ENCODE measurements at regions not wholly inside any gene's neighbourhood (a gene's known extent, or its start where the extent isn't known, plus 50 kb on each side); places are given as distances from the start of the nearest gene placed in this dataset.

DNA sequence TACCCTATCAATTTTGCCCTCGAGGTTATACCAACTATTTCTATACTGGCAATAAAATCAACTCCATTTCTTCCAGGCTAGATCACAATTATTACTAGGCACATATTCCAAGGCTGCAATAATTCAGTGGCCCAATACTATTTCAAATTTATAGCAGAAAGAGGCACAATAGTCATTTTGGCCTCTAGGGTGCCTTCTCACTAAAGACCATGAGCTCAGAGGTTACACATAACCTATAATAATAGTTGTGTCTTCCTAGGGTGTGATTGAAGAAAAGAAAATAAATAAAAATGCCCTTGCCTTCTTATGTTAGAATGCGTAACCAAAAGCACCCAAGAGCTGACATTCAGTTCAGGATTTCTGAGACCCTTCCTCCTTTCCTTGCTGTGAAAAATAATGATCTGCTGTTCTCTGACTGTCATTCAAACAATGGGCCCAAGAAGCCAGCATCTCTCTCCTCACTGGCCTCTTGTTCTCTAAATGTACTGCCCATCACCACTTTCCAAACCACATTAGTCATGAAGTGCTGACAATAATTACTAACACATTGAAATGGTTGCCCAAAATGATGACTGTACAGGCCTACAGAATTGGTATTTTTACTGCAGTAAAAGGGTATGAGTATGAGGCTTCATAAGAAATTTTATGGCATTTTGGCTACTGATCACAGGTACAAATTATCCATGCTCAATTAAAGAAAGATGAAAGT is 244.8 kb downstream of the LRRN1 start:
- no peak for ATAC-seq
- Histone ChIP-seq H3K4me1 (ENCODE audit: low read depth) (no peaks in the 10 kb centered on the region), H3K36me3 (ENCODE audit: low read depth) (no peaks in the 10 kb centered on the region), H3K4me3 (no peak overlapping the region), H3K9me3 (no peaks in the 10 kb centered on the region)
- TF ChIP-seq, protein P1, sequence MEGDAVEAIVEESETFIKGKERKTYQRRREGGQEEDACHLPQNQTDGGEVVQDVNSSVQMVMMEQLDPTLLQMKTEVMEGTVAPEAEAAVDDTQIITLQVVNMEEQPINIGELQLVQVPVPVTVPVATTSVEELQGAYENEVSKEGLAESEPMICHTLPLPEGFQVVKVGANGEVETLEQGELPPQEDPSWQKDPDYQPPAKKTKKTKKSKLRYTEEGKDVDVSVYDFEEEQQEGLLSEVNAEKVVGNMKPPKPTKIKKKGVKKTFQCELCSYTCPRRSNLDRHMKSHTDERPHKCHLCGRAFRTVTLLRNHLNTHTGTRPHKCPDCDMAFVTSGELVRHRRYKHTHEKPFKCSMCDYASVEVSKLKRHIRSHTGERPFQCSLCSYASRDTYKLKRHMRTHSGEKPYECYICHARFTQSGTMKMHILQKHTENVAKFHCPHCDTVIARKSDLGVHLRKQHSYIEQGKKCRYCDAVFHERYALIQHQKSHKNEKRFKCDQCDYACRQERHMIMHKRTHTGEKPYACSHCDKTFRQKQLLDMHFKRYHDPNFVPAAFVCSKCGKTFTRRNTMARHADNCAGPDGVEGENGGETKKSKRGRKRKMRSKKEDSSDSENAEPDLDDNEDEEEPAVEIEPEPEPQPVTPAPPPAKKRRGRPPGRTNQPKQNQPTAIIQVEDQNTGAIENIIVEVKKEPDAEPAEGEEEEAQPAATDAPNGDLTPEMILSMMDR (IDR thresholded peaks at IDR 0.05) = no peak
- no peak for DNase-seq
- intact Hi-C loops (cut with DNase I, micrococcal nuclease) = no loop called here

DNA sequence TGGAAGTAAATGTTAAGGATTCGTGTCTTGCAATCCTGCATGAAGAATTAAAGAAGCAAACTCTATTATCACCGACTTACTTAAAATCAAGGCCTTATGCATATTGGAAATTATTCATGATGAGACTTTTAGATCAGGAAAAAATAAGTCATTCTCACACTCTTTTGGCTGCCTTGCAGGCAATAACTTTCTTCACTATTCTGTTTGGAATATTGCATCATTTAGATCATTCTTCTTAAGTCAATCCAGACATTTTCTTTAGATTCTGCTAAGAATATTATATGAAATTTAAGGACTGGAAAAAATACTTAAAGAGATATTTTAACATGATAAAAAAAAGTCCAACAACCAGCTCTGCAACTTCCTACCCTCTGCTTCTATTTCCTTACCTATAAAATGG is 245.4 kb downstream of the LRRN1 start:
- Histone ChIP-seq H3K4me1 (ENCODE audit: low read depth) (no peaks in the 10 kb centered on the region), H3K9me3 (no peaks in the 10 kb centered on the region), H3K4me3 (no peak overlapping the region), H3K36me3 (ENCODE audit: low read depth) (no peaks in the 10 kb centered on the region)
- TF ChIP-seq, protein P1 (IDR thresholded peaks at IDR 0.05) = no peak
- DNase-seq (no peak), ATAC-seq (no peak)
- intact Hi-C loops (cut with DNase I, micrococcal nuclease) = no loop called here

DNA sequence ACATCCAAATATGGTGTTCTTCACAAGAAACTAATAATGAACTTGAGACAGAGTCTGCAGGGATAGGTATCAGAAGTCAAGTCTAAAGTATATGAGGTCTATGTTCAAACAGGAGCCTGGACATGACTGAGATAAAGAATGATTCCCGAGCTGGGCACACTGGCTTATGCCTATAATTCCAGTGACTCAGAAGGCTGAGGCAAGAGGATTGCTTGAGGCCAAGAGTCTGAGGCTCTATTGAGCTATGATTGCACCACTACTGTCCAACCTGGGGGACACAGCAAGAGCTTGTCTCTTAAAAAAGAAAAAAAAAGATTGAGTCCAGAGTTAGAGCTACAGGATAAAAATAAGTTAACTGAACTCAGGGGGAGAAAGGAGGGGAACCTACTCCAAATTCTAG is 246.5 kb downstream of the LRRN1 start:
- intact Hi-C loops (cut with DNase I, micrococcal nuclease) = no loop called here
- ATAC-seq (no peak), DNase-seq (no peak)
- no peaks in the 10 kb centered on the region for H3K9me3 ChIP-seq
- H3K4me3 ChIP-seq = no peak overlapping the region
- H3K36me3 ChIP-seq (ENCODE audit: low read depth) = no peaks in the 10 kb centered on the region
- TF ChIP-seq, protein P1 (IDR thresholded peaks at IDR 0.05) = no peak
- no peaks in the 10 kb centered on the region for H3K4me1 ChIP-seq (ENCODE audit: low read depth)

DNA sequence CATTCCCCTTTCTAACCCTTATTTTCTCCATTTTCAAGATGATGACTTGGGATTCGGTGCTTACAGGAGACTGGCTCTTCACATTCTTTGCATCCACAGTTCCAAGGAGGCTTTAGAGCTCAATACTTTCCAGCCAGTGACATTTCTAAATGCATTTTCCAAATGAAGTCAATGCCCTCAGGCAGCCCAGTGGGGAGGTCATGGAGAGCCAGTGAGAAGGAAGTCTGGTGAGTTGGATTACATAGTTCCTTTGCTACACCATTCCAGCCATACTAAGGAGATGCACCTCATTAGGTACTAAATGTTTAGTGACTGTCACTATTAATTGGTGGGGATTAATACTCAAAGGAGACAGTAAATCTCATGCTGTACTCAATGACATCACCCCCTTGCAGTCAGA is 248.1 kb downstream of the LRRN1 start:
- Histone ChIP-seq H3K4me1 (ENCODE audit: low read depth) (no peaks in the 10 kb centered on the region), H3K4me3 (no peak overlapping the region), H3K9me3 (no peaks in the 10 kb centered on the region), H3K36me3 (ENCODE audit: low read depth) (no peaks in the 10 kb centered on the region)
- intact Hi-C loops (cut with DNase I, micrococcal nuclease) = no loop called here
- ATAC-seq (no peak), DNase-seq (no peak)
- TF ChIP-seq, protein P1 (IDR thresholded peaks at IDR 0.05) = no peak

DNA sequence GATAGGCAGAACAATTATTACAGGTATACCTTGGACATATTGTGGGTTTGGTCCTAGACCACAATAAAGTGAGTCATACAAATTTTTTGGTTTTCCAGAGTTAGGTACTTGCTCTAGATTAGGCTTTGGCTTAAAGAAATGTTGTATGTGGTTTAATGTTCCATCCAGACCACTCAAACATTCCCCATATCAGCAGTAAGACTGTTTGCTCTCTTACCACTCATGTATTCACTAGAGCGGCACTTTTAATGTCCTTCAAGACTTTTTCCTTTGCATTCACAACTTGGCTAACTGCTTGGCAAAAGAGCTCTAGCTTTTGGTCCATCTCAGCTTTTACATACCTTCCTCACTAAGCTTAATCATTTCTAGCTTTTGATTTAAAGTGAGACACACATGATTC is 250.5 kb upstream of the SETMAR start:
- DNase-seq (no peak), ATAC-seq (no peak)
- H3K9me3 ChIP-seq = no peaks in the 10 kb centered on the region
- no peaks in the 10 kb centered on the region for H3K4me1 ChIP-seq (ENCODE audit: low read depth)
- intact Hi-C loops (cut with DNase I, micrococcal nuclease) = no loop called here
- no peaks in the 10 kb centered on the region for H3K36me3 ChIP-seq (ENCODE audit: low read depth)
- H3K4me3 ChIP-seq = no peak overlapping the region
- TF ChIP-seq, protein P1 (IDR thresholded peaks at IDR 0.05) = no peak

DNA sequence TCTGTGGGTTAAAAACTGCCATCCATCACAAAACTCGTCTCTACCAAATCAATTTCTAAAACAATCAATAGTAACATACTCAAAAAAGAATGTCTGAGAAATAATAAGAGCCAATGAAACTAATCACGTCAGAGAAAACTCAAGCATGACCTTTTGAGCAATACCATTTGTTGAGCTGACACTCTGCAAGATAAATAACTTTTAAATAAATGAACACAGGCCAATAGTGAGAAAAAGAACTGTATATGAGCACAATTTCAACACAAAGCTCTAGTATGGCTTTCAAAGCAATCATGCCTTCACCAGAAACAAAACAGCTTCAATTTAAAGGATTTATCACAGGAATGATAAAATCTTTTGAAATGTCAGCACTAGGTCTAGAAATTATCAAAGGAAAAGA is 249.2 kb upstream of the SETMAR start:
- no peaks in the 10 kb centered on the region for H3K9me3 ChIP-seq
- intact Hi-C loops (cut with DNase I, micrococcal nuclease) = no loop called here
- TF ChIP-seq, protein P1 (IDR thresholded peaks at IDR 0.05) = no peak
- H3K4me3 ChIP-seq = no peak overlapping the region
- no peak for DNase-seq
- H3K36me3 ChIP-seq (ENCODE audit: low read depth) = no peaks in the 10 kb centered on the region
- H3K4me1 ChIP-seq (ENCODE audit: low read depth) = no peaks in the 10 kb centered on the region
- no peak for ATAC-seq
